ENCODE measurements at regions not wholly inside any gene's neighbourhood (a gene's known extent, or its start where the extent isn't known, plus 50 kb on each side); places are given as distances from the start of the nearest gene placed in this dataset.

- no peak overlapping the region for H3K4me3 ChIP-seq (ENCODE audit: extremely low read depth in 1 of 4, insufficient read depth in 2 of 4, low read depth in 3 of 4, low read length in 4 of 4)
- no peak for FAIRE-seq
- no peak overlapping the region for H3K14ac ChIP-seq (ENCODE audit: insufficient read length)
- no peaks in the 10 kb centered on the region for H3K79me1 ChIP-seq (ENCODE audit: low read depth, low read length)
- H3K18ac ChIP-seq (ENCODE audit: extremely low read depth, low read length), result no peak overlapping the region
- H3K36me3 ChIP-seq (ENCODE audit: control insufficient read depth in 2 of 4, insufficient read depth in 4 of 4, low read length in 3 of 4), result no peaks in the 10 kb centered on the region
- H3K79me2 ChIP-seq (ENCODE audit: control insufficient read depth in 1 of 2, insufficient read depth in 2 of 2, low read length in 2 of 2), result no peaks in the 10 kb centered on the region
- no peaks in the 10 kb centered on the region for H3K23me2 ChIP-seq (ENCODE audit: low read depth, low read length)
- no peak overlapping the region for H2BK120ac ChIP-seq (replicated peaks; ENCODE audit: low read depth, low read length)
- no peak overlapping the region for H3K9ac ChIP-seq (replicated peaks in 1 of 4; ENCODE audit: extremely low read depth in 1 of 4, low read depth in 3 of 4, low read length in 3 of 4)
- H3K4me2 ChIP-seq (ENCODE audit: insufficient read depth in 1 of 2, low read depth in 2 of 2, low read length in 2 of 2), result no peak overlapping the region
- H4K91ac ChIP-seq (replicated peaks; ENCODE audit: insufficient read length, low read length), result no peak overlapping the region
- CTCF ChIA-PET (ENCODE audit: partially characterized antibody), result interaction anchor here (1.0 to 3.1 kb wide), 8 partner anchors 10 to 158 kb away, joined by 3 to 11 read pairs (median 4); no protein-coding TSS in a partner anchor
- H3K23ac ChIP-seq (ENCODE audit: insufficient read length), result no peak overlapping the region
- POLR2A ChIA-PET (ENCODE audit: partially characterized antibody), result no interaction called here
- H2BK5ac ChIP-seq (ENCODE audit: low read depth, low read length), result no peak overlapping the region
- no peak overlapping the region for H2BK12ac ChIP-seq (ENCODE audit: low read depth, low read length)
- H4K5ac ChIP-seq (ENCODE audit: insufficient read length, low read depth, low read length), result no peak overlapping the region
- 100% methylated on average over 1 of the region's 1 CpG; no CpG with 5 or more reads in 1 of the 2 experiments for WGBS, 2 experiments (ENCODE audit: extremely low coverage in 1 of 2, insufficient coverage in 1 of 2, insufficient read length in 1 of 2, insufficient replicate concordance in 2 of 2, low coverage in 1 of 2, low lambda C conversion rate in 2 of 2, missing lambda C conversion rate in 1 of 2)
- no peak overlapping the region for H4K8ac ChIP-seq (ENCODE audit: extremely low read depth, insufficient read depth, low read length)
- no peak for DNase-seq (ENCODE audit: low read depth in 1 of 2, low spot score in 2 of 2)
- H4K20me1 ChIP-seq (replicated peaks in 1 of 2; ENCODE audit: control insufficient read depth in 1 of 2, insufficient read depth in 2 of 2, low read length in 2 of 2), result no peaks in the 10 kb centered on the region
- no peak overlapping the region for H3K4ac ChIP-seq (replicated peaks; ENCODE audit: insufficient read length, low read depth, low read length)
- no peaks in the 10 kb centered on the region for H3K9me3 ChIP-seq (ENCODE audit: insufficient read depth in 2 of 2, low read depth in 1 of 2, low read length in 1 of 2)
- H2BK20ac ChIP-seq (ENCODE audit: low read length), result no peak overlapping the region
- no peak overlapping the region for H2BK15ac ChIP-seq (ENCODE audit: low read length)
- H3K4me1 ChIP-seq (replicated peaks in 1 of 4; ENCODE audit: control insufficient read depth in 3 of 4, insufficient read depth in 4 of 4, low read length in 3 of 4), result no peaks in the 10 kb centered on the region
- H3K56ac ChIP-seq (replicated peaks; ENCODE audit: insufficient read length, low read depth, low read length), result no peak overlapping the region
- H2AFZ ChIP-seq (ENCODE audit: low read length), result 0 out of 2 replicates have a peak overlapping the region, but pooled peaks have one; percentile 27
- no peak overlapping the region for H3K27ac ChIP-seq (ENCODE audit: low read depth, low read length)
- H2AK5ac ChIP-seq (ENCODE audit: low read depth, low read length), result no peak overlapping the region
- no peaks in the 10 kb centered on the region for H3K27me3 ChIP-seq (replicated peaks in 1 of 4; ENCODE audit: control insufficient read depth in 3 of 4, extremely low read depth in 1 of 4, insufficient read depth in 3 of 4, low read length in 3 of 4)
- TF ChIP-seq EP300 (IDR thresholded peaks at IDR 0.05; ENCODE audit: borderline replicate concordance in 1 of 2, low read depth in 2 of 2, low read length in 2 of 2), result no peak
- TF ChIP-seq RAD21 (IDR thresholded peaks at IDR 0.05 in 1 of 2, conservative IDR thresholded peaks at IDR 0.05 in 1 of 2; ENCODE audit: low read depth in 2 of 2, low read length in 2 of 2), result peak; percentile 32 to 36; a peak in 3 of 4 replicates
- TF ChIP-seq GABPA (IDR thresholded peaks at IDR 0.05; ENCODE audit: borderline replicate concordance, insufficient read depth, low read length), result no peak
- no peak for TF ChIP-seq TBP (IDR thresholded peaks at IDR 0.05; ENCODE audit: low read depth, low read length)
- TF ChIP-seq RNF2 (IDR thresholded peaks at IDR 0.05; ENCODE audit: borderline replicate concordance, low read depth, low read length, missing control alignments, poor library complexity, severe bottlenecking), result no peak
- TF ChIP-seq RXRA (IDR thresholded peaks at IDR 0.05; ENCODE audit: insufficient read depth, low read depth, low read length), result no peak
- no peak for TF ChIP-seq PHF8 (conservative IDR thresholded peaks at IDR 0.05; ENCODE audit: low read depth, low read length)
- no peak for TF ChIP-seq E2F6 (IDR thresholded peaks at IDR 0.05)
- TF ChIP-seq CTCF (IDR thresholded peaks at IDR 0.05; ENCODE audit: control extremely low read depth in 1 of 3, insufficient read depth in 1 of 3, low read depth in 1 of 3, low read length in 3 of 3), result peak in 2 of 3 experiments; percentile 38 to 39; a peak in 2 of 4 replicates
Observed at GRCh38 chr3:157769378-157769777, 266.2 kb upstream of the VEPH1 start.
